ENCODE measurements at regions not wholly inside any gene's neighbourhood (a gene's known extent, or its start where the extent isn't known, plus 50 kb on each side); places are given as distances from the start of the nearest gene placed in this dataset.

- H3K36me3 Mint-ChIP-seq (ENCODE audit: low read depth) = peaks cover 6% of the 10 kb centered on the region
- no peak for TF ChIP-seq CTCF (conservative IDR thresholded peaks at IDR 0.05)
- no peak for DNase-seq (ENCODE audit: low read depth, low spot score)
These were observed 156.2 kb upstream of the SEMA6D start for GRCh38 chr15:47561102-47561501.

GRCh38 chr15:47565949-47566348 is 151.4 kb upstream of the SEMA6D start:
- H3K27me3 Mint-ChIP-seq (ENCODE audit: low read depth) = no peaks in the 10 kb centered on the region
- H3K27ac Mint-ChIP-seq (ENCODE audit: unreplicated experiment) = no peak overlapping the region
- no peak overlapping the region for H3K4me3 Mint-ChIP-seq
- H3K9me3 Mint-ChIP-seq = no peaks in the 10 kb centered on the region
- no peaks in the 10 kb centered on the region for H3K36me3 Mint-ChIP-seq (ENCODE audit: low read depth)
- TF ChIP-seq CTCF (conservative IDR thresholded peaks at IDR 0.05) = no peak
- no peak for DNase-seq (ENCODE audit: low read depth, low spot score)
- H3K4me1 Mint-ChIP-seq = peaks cover 4% of the 10 kb centered on the region

More at GRCh38 chr15:47561102-47561501, 156.2 kb upstream of the SEMA6D start:
- Mint-ChIP-seq H3K9me3 (peaks cover 3% of the 10 kb centered on the region), H3K27me3 (ENCODE audit: low read depth) (no peaks in the 10 kb centered on the region), H3K27ac (ENCODE audit: unreplicated experiment) (no peak overlapping the region), H3K4me1 (no peaks in the 10 kb centered on the region), H3K4me3 (no peak overlapping the region)

- Mint-ChIP-seq H3K27ac (ENCODE audit: unreplicated experiment) (no peak overlapping the region), H3K4me1 (peaks cover 7% of the 10 kb centered on the region), H3K36me3 (ENCODE audit: low read depth) (no peaks in the 10 kb centered on the region), H3K9me3 (no peaks in the 10 kb centered on the region), H3K27me3 (ENCODE audit: low read depth) (no peaks in the 10 kb centered on the region), H3K4me3 (no peak overlapping the region)
- no peak for TF ChIP-seq CTCF (conservative IDR thresholded peaks at IDR 0.05)
- no peak for DNase-seq (ENCODE audit: low read depth, low spot score)
These were observed 150.7 kb upstream of the SEMA6D start for GRCh38 chr15:47566610-47567009.

DNA sequence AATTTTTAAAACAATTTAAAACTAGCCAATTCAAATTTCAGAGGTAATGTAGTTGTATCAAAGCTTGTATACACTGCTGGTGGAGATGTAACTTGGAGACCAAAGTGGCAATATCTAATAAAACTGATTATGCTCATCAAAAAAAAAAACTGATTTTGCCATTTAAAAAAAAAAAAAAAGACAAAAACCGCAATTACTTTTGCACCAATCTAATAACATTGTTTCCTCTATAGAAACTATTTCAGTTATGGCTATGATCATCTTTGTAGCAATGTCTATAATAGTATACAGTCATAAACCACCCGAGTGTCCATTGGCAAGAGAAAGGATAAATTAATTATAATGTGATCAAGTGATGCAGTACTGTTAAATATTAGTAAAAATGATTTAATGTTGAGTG is 149.3 kb upstream of the SEMA6D start:
- TF ChIP-seq CTCF (conservative IDR thresholded peaks at IDR 0.05) = no peak
- H3K27ac Mint-ChIP-seq (ENCODE audit: unreplicated experiment) = no peak overlapping the region
- DNase-seq (ENCODE audit: low read depth, low spot score) = no peak
- H3K9me3 Mint-ChIP-seq = no peaks in the 10 kb centered on the region
- peaks cover 7% of the 10 kb centered on the region for H3K4me1 Mint-ChIP-seq
- no peaks in the 10 kb centered on the region for H3K27me3 Mint-ChIP-seq (ENCODE audit: low read depth)
- H3K36me3 Mint-ChIP-seq (ENCODE audit: low read depth) = no peaks in the 10 kb centered on the region
- H3K4me3 Mint-ChIP-seq = no peak overlapping the region

- DNase-seq (ENCODE audit: low read depth, low spot score) = no peak
These were observed 147.3 kb upstream of the SEMA6D start for GRCh38 chr15:47570044-47570443.

More at GRCh38 chr15:47570044-47570443, 147.3 kb upstream of the SEMA6D start:
- H3K4me1 Mint-ChIP-seq = peaks cover 7% of the 10 kb centered on the region
- H3K27ac Mint-ChIP-seq (ENCODE audit: unreplicated experiment) = peak overlapping the region; percentile 54
- no peaks in the 10 kb centered on the region for H3K36me3 Mint-ChIP-seq (ENCODE audit: low read depth)
- no peak for TF ChIP-seq CTCF (conservative IDR thresholded peaks at IDR 0.05)
- no peaks in the 10 kb centered on the region for H3K9me3 Mint-ChIP-seq
- H3K4me3 Mint-ChIP-seq = no peak overlapping the region
- no peaks in the 10 kb centered on the region for H3K27me3 Mint-ChIP-seq (ENCODE audit: low read depth)
